C4-2B (cell line): ENCODE measurements at regions not wholly inside any gene's neighbourhood (a gene's known extent, or its start where the extent isn't known, plus 50 kb on each side); places are given as distances from the start of the nearest gene placed in this dataset.

Experiments
- H3K27ac ChIP-seq: fragments of 450-650 bp; 2 replicates; pipeline ENCODE4 v1.5.1; 2017
- ZFX ChIP-seq: fragments of 450-650 bp; IDR thresholded peaks from 2 replicates; pipeline ENCODE4 v1.6.1; 2017
- TF ChIP-seq, protein P1 (sequence below): fragments of 450-650 bp; conservative IDR thresholded peaks from 2 replicates; pipeline ENCODE4 v1.5.1; 2017; ENCODE audit warnings: mild to moderate bottlenecking

DNA sequence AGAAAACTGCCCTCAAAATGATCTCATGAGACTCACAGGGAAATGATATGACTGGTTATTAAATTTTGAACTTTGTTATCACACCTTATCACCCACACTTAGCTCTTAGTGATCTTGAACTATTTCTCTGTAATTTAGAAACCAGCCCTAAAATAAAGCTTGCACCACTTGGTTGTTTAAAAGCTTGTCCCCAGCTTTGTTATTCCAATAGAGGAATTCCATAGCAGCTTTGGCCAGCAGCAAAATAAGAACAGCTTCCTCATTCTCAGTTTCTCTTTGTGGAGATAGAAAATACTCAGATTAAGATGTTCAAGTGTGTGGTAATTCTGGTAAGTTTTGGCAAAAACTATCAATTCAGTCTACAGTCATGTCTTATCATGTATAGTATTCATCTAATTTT, 54.4 kb upstream of the CCDC68 start:
- H3K27ac ChIP-seq, result no peak overlapping the region
- TF ChIP-seq, protein P1, sequence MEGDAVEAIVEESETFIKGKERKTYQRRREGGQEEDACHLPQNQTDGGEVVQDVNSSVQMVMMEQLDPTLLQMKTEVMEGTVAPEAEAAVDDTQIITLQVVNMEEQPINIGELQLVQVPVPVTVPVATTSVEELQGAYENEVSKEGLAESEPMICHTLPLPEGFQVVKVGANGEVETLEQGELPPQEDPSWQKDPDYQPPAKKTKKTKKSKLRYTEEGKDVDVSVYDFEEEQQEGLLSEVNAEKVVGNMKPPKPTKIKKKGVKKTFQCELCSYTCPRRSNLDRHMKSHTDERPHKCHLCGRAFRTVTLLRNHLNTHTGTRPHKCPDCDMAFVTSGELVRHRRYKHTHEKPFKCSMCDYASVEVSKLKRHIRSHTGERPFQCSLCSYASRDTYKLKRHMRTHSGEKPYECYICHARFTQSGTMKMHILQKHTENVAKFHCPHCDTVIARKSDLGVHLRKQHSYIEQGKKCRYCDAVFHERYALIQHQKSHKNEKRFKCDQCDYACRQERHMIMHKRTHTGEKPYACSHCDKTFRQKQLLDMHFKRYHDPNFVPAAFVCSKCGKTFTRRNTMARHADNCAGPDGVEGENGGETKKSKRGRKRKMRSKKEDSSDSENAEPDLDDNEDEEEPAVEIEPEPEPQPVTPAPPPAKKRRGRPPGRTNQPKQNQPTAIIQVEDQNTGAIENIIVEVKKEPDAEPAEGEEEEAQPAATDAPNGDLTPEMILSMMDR, result no peak
- TF ChIP-seq ZFX, result no peak

GRCh38 chr18:55013086-55013485, 53.8 kb upstream of the CCDC68 start:
- TF ChIP-seq, protein P1, result no peak
- TF ChIP-seq ZFX, result no peak
- no peak overlapping the region for H3K27ac ChIP-seq

DNA sequence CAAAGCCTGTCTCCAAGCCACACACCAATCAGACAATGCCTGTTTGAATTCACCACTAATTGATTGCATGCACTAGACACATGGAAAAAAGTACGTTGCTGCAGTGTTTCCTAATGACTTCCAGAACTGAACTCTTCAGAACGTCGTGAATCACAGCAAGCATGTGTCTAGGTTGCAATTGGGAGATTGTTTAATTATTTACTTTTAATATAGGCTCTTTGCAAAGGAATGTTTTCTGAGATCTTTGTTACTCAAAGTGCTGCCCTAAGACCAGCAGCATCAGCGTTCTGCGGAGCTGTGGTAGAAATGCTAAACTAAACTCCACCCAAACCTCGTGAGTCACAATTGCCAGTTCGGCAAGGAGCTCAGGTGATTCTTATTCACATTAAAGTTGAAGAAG, 52.7 kb upstream of the CCDC68 start:
- H3K27ac ChIP-seq, result no peak overlapping the region
- TF ChIP-seq, protein P1, result no peak
- TF ChIP-seq ZFX, result no peak
